GM19395 (cell line): ENCODE measurements at regions not wholly inside any gene's neighbourhood (a gene's known extent, or its start where the extent isn't known, plus 50 kb on each side); places are given as distances from the start of the nearest gene placed in this dataset.

ENCODE experiments used
- ATAC-seq: cut with Tn5 transposase; IDR thresholded peaks from one replicate; pipeline ENCODE4 v1.9.1; 2021; ENCODE audit warnings: mild to moderate bottlenecking, moderate library complexity; ENCODE audit not compliant: unreplicated experiment

DNA sequence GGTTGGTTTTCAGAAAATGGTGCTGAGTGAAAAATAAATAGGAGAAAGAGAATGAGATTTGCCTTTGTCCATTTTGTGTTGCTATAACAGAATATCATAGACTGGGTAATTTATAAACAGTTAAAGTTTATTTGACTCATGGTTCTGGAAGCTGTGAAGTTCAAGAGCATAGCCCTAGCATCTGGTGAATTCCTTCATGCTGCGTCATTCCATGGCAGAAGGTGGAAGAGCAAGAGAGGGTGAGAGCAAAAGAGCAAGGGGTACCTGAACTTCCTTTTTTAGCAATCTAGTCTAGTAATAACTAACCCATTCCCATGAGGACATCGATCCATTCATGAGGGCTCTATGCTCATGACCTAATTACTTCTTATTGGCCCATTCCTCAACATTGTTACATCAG lies 209.1 kb upstream of the ZP4 start:
- no peak for ATAC-seq

DNA sequence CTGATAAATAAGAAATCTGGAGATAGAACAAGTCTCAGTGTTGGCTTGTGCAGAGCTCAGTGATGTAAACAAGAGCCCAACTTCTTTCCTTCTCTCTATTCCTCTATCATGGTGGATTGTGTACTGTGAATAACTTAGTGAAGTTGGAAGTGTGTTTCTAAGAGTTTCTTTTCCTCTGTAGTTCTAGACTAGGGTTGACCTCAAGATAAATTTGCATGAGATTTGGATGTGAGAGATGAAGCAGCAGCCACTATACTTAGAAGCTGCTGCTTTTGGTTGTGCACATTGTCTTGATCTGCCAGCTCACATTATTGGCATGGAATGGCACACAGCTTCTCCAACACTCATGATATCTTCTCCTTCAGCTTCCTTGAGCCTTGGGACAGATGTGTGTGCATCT lies 198.9 kb upstream of the ZP4 start:
- no peak for ATAC-seq

DNA sequence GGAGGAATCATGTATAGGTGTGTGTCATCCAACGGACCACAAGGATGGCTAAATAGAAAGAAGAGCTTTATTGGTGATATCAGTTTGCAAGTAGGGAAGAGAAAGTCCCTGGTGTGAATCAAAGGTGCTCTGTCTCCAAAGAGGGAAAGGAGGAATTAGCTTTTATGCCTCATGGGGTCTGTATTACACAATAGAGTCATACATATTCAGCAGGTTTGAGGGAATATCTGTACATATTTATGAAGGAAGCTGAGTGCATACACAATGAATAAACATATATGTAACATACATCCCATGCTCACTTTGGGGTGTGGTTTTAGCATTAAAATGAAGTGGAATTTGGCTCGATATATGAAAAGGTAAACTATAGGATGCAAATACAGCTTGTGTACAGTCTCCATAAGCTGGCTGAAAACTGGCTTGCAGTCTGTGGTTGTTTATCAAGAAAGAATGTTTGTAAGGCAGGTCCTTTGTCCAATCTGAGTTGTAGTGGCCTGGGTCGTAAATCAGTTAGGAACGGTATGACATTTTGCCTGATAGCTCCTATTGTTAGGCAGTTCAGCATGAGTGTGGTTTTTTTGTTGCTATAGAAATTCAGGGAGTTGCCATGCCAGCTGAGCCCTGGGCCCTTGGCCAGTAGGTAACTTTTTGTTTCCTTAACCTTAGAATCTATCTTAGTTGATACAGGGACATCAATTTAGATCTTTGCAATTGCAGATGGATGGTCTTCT lies 198.0 kb upstream of the ZP4 start:
- no peak for ATAC-seq

DNA sequence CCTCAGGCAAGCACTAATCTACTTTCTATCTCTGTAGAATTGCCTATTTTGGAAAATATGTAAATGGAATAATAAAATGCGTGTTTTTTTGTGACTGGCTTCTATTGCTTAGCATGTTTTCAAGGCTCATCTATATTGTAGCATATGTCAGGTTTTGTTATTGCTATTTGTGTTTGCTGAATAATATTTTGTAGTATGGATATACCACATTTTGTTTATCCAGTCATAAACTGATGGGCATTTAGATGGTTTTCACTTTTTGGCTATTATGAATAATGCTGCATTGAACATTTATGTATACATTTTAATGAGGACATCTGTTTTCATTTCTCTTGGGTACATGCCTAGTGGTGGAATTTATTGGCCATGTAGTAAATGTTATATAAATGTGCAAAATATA lies 183.3 kb upstream of the ZP4 start:
- no peak for ATAC-seq

DNA sequence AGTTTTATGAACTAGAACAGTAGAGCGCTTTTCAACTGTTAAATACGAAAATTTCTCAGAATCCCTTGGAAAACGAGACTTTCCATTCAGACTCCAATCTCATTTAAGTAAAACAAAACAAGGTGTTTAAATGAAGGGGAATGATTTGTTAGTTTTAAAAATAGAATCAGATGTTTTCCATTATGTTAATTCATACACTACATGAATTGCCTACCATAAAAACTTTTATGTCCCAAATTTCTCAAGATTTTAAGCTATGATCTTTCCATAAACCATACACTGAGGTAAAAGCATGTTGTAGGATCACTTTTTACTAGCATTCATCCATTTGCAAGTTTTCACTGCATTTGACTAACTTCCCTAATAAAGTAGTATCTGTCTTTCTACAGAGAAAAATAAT lies 180.3 kb upstream of the ZP4 start:
- ATAC-seq: no peak

DNA sequence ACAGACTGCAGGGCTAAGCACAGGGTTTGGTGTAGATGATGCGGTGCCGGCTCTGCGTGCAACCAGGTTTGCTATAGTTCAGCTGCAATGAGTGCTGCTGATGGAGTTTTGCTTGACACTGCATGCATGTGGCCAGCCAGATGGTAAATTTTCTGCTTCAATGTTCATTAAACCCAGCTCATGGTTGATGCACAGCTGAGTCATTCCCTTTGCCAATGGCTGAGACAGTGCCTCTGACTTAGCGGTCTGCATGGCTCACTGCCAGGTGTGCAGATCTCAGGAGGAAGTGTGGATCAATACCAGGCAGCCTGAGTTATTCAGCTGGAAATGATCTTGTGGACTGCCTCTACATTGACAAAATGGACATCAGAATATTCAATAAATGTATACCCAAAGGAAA lies 172.7 kb upstream of the ZP4 start:
- ATAC-seq: peak; percentile 42

DNA sequence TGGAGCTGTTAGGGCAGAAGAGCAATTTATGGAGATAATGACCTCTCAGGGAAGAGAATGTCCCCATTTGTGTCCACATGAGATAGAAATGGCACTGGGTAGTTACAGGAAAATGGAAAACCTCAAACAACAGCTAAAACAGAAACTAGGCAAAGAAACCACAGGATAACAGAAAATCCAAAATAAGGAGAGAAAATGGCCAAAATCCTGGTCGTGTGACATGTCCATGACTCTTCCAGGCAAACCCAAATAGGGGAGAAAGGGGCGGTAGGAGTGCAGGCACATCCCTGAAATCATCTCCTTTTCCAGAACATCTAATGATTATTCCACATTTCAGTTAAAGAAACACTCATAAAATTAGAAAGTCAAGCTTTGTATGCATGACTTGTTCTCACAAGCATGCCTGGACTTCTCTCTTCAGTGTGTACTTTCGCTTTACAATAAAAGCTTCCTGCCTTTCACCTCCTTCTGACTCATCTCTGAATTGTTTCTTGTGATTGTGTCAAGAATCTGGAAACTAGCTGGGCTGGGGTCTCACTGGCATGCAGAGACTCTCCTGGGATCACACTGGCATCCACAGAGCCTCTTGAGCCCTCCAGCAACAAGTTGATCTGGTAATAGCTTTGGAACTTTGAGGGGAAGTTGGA lies 171.4 kb upstream of the ZP4 start:
- ATAC-seq: peak; percentile 58

DNA sequence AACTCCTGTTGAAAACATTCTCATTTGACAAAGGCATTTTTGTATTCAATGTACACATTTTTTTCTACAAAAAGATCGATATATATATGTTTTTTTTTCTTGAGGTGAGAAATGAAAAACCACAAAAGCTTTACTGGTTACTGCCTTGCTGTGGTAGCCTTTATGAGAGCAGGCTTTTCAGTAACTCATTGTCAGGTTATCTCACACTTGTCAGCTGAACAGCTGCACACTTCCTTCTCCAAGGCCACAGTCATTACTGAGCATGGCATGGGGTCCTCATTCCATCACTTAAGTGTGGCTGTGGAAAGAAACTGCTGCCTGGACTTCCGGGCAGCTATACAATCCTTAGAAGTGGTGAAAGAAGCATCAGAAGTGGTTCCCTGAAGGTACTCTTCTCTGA lies 169.3 kb upstream of the ZP4 start:
- peak; percentile 69 for ATAC-seq

DNA sequence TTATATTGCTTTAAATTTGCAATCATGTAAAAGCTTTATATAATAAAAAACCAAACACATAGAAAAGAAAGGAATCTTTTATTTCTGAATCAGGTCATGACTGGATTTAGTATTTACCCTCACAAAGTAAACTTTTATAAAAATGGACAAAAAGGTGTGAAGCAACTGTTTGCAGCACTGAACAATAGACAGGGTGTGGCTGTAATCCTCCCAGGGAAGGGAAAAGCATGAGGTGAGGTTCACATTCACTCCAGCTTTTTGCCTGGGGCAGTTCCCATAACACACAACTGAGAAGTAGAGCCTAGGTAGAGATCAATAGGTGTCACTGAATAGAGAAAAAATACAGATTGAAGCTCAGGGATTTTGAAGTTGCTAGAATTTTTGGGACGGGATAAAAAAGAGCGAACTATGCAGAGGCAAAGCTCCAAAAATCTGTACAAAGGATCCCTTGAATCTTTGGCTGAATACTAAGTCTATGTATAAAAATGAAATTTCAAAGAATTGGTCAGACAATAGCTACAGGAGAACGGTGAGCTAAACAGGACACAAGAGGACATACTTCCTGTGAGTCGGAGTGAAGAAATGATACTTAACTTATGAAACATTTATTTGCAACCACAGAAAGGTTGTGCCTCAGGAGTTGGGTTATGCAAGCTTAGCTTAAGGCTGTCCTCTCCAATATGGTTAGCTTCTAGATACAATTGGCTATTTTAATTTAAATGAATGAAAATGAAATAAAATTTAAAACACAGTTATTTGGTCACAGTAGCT lies 162.0 kb upstream of the ZP4 start:
- no peak for ATAC-seq

DNA sequence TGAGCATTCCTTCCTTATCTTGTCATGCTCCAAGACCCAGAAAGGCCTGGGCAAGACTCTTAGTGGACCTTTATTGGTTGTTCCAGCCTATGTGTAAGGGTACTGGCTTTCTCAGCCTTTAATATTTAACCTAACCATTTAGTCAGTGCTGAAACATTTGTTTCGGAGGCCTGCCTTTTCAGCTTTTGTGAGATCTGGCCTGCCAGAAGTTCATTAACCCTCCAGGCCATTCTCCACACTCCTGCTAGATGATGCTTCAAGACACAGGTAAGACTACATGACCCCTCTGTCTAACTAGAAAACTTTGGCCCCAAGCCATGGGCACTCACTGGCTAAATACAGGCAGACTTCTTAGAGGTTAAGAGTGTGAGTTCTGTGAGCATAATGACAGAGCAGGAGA lies 138.4 kb upstream of the ZP4 start:
- ATAC-seq: no peak

DNA sequence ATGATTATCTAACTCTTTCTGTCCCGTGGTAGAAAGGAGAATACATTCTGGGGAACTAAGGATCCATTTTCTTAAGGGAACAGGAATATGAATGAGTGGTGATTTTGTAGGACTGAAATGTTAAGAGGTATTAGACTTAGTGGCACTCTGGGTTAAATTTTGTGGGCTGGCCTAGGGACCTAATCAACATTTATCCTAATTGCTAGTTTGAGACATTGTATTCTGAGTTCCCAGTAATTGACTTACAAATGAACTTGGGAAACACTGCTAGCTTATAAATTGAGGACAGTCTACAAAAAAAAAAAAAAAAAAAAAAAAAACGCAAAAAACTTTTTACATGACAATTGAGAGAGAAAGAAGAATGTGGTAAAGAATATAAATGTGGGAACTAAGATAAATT lies 136.6 kb upstream of the ZP4 start:
- no peak for ATAC-seq

DNA sequence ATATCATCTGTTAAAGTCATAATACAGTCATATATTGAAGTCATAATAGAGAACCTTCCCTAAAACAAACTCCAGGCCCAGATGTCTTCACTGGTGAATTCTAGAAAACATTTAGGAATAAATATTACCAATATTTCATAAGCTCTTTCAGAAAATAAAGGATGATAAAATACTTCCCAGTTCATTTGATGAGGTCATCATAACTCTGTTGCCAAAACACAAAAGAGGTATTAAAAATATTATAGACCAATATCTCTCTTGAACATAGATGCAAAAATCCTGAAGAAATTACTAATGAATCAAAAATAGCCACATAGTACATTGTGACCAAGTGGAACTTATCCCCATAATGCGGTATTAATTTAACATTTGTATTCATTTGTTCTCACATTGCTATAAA lies 132.4 kb upstream of the ZP4 start:
- no peak for ATAC-seq

DNA sequence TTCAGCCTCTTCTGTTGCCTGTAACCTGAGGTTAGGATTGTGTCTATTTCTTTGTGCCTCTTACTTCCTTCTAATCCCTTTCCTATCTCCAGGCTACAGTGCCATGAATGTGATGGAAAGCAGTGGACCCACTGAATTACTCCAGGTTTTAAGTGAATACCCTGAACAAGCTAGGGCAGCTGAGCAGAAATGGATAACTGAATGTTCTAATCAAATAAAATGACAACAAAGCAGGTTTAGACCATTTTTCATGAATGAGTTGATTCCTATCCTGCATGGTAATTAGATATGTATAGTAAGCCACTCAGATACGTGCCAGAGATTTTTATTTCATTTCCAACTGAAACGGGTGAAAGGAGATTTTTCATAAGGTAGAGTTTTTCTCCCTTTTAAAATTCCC lies 127.5 kb upstream of the ZP4 start:
- ATAC-seq: no peak

DNA sequence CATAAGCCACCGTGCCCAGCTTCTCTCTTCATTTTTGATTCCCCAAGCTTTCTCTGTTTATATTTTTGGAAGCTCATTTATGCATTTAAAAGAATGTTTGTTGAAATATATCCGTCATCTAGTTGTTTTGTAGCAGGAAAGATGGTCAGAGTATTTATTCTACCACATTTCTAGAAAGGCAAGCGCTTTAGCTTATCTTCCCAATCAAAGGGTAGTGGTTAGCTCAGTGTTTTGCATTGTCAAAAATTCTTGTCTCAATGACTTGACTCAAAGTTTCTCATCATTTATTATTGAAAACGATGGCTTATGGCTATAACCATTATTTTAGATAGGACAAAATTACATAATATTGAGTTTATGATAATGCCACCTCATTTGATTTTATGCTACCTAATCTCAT lies 116.1 kb upstream of the ZP4 start:
- no peak for ATAC-seq

DNA sequence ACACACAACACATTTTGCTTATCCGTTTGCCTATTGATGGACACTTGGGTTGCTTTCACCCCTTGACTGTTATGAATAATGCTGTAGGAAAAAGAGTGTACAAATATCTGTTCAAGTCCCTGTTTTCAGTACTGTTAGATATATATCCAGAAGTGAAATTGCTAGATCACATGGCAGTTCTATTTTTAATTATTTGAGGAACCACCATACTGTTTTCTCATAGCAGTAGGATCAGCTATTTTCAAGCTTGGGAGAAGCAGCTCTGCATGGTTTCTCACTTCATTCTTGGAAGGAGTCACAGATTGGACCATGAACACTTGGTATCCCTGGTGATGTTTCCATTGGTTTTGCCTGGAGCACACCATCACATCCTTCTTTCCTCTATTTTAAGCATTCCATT lies 114.4 kb upstream of the ZP4 start:
- ATAC-seq: no peak

DNA sequence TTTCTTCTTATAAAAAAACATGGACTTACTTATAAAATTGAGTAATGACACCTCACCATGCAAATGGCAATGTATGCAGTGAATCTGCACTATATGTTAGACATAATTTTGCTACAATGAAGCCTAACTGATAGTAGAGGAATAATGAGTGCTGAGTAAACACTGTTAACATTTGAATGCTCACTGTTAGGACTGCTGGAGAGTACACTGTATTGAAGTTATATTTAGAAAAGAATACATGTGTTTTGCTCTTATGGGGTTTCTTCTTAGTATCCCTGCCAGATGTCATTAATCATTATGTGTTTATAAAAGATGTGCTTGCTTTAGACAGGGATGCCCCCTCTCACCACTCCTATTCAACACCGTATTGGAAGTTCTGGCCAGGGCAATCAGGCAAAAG lies 111.1 kb upstream of the ZP4 start:
- ATAC-seq: no peak

DNA sequence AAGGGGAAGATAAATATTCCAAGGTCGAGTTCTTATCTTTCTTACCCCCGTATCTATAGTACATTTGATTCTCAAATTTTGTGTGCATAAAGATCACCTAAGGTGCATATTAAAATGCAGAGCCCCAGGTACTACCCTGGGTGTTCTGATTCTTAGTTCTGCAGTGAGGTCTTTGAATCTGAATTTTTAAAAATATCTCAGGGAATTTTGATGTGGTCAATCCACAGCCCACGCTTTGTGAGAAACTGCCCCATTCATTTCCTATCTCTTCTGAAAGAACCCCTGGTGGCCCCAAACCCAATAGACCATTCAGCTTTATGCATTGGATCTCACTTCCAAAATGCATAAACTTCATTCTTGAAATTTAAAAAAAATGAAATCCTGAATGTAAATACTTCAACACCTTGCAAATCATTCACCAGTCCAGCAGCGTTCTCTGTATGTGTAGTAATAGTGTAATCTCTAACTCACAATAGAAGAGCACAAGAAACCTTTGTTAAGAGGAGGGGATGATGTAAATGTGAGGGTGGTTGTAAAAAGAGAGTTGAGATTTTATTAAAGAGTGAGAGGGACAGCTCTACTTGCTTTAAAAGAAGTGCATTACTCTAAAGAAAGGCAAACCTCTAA lies 108.8 kb upstream of the ZP4 start:
- ATAC-seq: no peak

DNA sequence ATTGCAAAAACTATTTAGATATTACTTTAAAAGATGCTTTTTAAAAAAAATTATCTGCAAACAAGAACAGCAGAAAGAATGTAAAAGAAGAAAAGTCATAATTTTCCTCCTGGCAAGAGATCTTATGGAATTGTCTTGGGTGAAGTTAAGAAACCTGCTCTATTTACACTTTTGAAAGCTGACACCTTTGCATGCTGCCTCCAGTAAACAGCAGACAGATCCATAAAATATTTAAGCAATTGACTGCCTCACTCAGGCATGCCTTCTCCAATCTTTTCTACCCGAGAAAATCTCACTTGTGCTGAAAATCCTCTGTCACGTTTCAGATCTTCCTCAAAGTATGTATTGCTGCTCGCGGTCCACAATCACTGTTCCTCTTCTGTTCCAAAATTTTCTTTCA lies 107.9 kb upstream of the ZP4 start:
- no peak for ATAC-seq

DNA sequence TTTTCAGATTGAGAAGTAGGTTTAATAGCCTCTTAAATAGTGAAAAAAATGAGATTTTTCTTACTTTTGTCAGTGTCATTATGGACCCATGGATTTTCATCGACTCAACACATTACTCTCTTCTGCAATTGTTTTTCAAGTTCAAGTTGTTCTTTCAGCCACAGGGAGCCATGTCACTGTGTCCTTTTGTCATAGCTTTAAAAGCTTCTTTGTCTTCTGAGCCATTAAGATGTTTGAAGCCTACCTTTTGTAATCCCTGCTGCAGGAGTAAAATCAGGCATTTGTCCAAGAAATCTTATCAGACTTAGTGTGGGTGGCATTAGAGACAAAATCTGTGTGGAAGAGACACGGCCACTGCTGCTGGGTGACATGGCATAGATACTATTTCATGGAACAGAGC lies 92.8 kb upstream of the ZP4 start:
- no peak for ATAC-seq

DNA sequence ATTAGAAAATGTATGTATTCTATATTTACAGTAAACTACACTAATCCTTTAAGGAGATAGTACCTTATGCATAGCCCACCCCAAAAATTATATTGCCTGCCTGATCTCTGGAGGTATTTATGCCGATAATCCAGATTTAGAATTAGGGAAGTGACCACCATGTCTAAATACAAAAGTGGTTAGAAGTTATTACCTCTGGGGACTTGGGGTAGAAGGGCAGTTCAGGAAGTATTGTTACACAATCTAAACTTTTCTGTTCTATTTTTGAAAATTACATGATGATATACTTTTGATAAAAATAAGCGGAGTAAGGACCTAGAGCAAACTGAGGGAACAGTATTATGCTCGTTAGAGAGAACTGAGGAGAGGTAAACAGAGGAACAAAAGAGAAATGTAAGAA lies 90.5 kb upstream of the ZP4 start:
- no peak for ATAC-seq

DNA sequence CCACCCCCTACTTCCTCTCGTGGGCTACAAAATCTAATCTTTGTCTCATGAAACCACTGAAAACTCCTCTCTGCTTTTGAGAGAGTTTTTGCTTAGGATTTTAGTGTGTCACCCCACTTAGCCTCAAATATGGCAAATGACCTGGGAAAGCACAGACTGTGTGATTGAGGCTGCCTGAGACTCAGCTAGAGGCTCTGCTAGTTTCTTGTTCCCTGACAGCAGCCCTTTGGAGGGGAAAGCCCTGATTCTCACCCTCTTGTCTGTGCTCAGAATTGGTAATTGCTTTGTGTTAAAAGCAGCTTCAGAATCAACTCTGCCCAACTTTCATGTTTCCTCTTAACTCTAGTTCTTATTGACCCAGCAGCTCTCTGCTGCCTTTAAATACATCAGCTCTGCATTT lies 85.6 kb upstream of the ZP4 start:
- no peak for ATAC-seq

DNA sequence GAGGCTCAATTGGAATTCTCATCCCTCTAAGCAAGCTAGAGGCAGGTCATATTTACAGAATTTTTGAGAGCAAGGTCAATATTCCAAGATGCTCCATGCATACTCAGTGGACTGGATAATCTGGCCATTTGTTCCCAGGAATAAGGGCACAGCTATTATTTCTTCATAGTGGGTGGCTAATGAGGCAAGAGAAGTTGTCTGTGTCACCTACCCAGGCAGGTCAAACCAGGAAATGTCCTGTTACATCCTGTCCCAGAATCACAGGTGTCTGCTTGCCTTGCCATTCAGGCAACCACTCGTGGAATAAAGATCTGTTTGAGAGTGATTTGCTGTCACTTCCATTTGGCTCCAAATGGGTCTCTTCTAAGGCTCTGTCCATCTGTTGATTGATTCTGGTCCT lies 85.2 kb upstream of the ZP4 start:
- ATAC-seq: no peak
